ENCODE measurements at regions not wholly inside any gene's neighbourhood (a gene's known extent, or its start where the extent isn't known, plus 50 kb on each side); places are given as distances from the start of the nearest gene placed in this dataset.

DNA sequence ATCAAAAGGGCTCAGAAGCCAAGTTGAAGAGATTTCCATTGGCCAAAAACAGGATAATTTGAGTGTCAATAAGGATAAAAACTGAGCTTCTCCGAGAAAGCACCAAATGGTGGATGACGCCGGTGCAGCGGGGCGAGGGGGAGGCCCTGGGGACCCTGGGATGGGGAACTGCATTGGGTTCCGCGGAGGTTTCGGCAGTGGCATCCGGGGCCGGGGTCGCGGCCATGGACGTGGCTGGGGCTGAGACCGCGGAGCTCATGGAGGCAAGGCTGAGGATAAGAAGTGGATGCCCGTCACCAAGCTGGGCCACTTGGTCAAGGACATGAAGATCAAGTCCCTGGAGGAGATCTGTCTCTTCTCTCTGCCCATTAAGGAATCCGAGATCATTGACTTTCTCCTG, 97.2 kb downstream of the DMRTA2 start:
- no TSS peak for BruUV-seq (replicated peaks)
- Histone ChIP-seq H3K4me2 (ENCODE audit: insufficient read depth, low read length) (no peak overlapping the region), H4K20me1 (replicated peaks; ENCODE audit: control insufficient read depth, extremely low read depth, insufficient read depth, low read length) (no peaks in the 10 kb centered on the region), H3K9ac (replicated peaks; ENCODE audit: extremely low read depth, insufficient read depth, low read length) (no peak overlapping the region), H3K4me3 (replicated peaks in 1 of 3; ENCODE audit: insufficient read depth in 1 of 3, low read depth in 1 of 3, low read length in 3 of 3) (no peak overlapping the region), H3K27ac (ENCODE audit: insufficient read depth, low read depth, low read length) (no peak overlapping the region), H3K9me3 (replicated peaks; ENCODE audit: control insufficient read depth, insufficient read depth, low read length) (no peaks in the 10 kb centered on the region), H3K79me2 (ENCODE audit: control insufficient read depth, insufficient read depth, low read length) (no peaks in the 10 kb centered on the region), H3K4me1 (ENCODE audit: control insufficient read depth, extremely low read depth, insufficient read depth, low read length) (no peaks in the 10 kb centered on the region), H3K36me3 (ENCODE audit: control insufficient read depth in 2 of 2, extremely low read depth in 1 of 2, insufficient read depth in 2 of 2, low read length in 2 of 2) (no peaks in the 10 kb centered on the region), H3K27me3 (ENCODE audit: control insufficient read depth in 2 of 2, insufficient read depth in 2 of 2, low read length in 2 of 2) (peaks cover 0 to 3% of the 10 kb centered on the region in 2 experiments), H2AFZ (ENCODE audit: low read depth, low read length) (no peak overlapping the region), H3K9me1 (replicated peaks; ENCODE audit: control insufficient read depth, extremely low read depth, insufficient read depth, low read length) (no peaks in the 10 kb centered on the region)
- intact Hi-C loops (cut with micrococcal nuclease) (no loop called here), dilution Hi-C loops (cut with MboI; ENCODE audit: extremely low pct_ligation_motif_present, low sequenced_read_pairs) (no loop called here)
- FAIRE-seq (no peak), DNase-seq (ENCODE audit: low read depth, low spot score) (no peak)
- ChIA-PET CTCF (interaction anchor here (1.2 to 1.4 kb wide), 2 partner anchors 7 to 1649 kb away, joined by 3 to 6 read pairs; no protein-coding TSS in a partner anchor), POLR2A (no interaction called here)
- no peak for TF ChIP-seq POLR2AphosphoS5 (IDR thresholded peaks at IDR 0.05; ENCODE audit: insufficient read depth, low read depth, low read length)

DNA sequence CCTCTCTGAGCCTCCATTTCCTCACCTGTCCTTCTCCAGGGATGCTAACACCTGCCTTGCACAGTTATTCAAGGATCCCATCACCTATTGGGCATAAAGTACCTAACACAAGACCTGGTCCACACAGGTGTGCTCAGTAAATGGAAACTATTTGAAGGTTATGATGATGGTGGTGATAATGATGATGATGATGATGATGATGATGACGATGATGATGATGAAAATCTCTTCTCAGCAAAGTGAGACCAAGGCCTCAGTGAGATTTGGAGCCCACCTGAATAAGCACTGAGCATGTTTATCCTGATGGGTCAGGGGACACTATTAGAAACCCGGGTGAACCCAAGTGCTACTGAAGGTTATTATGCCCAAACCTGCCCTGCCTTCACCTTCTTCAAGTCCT, 100.7 kb downstream of the DMRTA2 start:
- H3K4me1 ChIP-seq (ENCODE audit: control insufficient read depth, extremely low read depth, insufficient read depth, low read length), result no peaks in the 10 kb centered on the region
- no peak overlapping the region for H2AFZ ChIP-seq (ENCODE audit: low read depth, low read length)
- dilution Hi-C loops (cut with MboI; ENCODE audit: extremely low pct_ligation_motif_present, low sequenced_read_pairs), result no loop called here
- no peaks in the 10 kb centered on the region for H4K20me1 ChIP-seq (replicated peaks; ENCODE audit: control insufficient read depth, extremely low read depth, insufficient read depth, low read length)
- TF ChIP-seq POLR2A (IDR thresholded peaks at IDR 0.05; ENCODE audit: low read depth, low read length) (no peak), GATA2 (IDR thresholded peaks at IDR 0.05; ENCODE audit: insufficient read depth, insufficient read length, low read depth, low read length) (no peak), FOS (IDR thresholded peaks at IDR 0.05; ENCODE audit: borderline replicate concordance, insufficient read depth, low read length) (no peak), JUN (IDR thresholded peaks at IDR 0.05; ENCODE audit: borderline replicate concordance, insufficient read depth, insufficient read length, low read depth) (no peak), EZH2 (IDR thresholded peaks at IDR 0.05; ENCODE audit: borderline replicate concordance, low read depth, low read length, severe bottlenecking) (no peak), CTCF (IDR thresholded peaks at IDR 0.05; ENCODE audit: extremely low read depth in 1 of 2, insufficient read depth in 1 of 2, low read depth in 1 of 2, low read length in 2 of 2) (no peak), POLR2AphosphoS5 (IDR thresholded peaks at IDR 0.05; ENCODE audit: insufficient read depth, low read depth, low read length) (no peak), MYC (IDR thresholded peaks at IDR 0.05; ENCODE audit: low read depth, low read length) (no peak)
- TF ChIP-seq, protein P1, sequence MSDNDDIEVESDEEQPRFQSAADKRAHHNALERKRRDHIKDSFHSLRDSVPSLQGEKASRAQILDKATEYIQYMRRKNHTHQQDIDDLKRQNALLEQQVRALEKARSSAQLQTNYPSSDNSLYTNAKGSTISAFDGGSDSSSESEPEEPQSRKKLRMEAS (IDR thresholded peaks at IDR 0.05; ENCODE audit: insufficient read depth, insufficient read length), result no peak
- no peaks in the 10 kb centered on the region for H3K27me3 ChIP-seq (ENCODE audit: control insufficient read depth in 2 of 2, insufficient read depth in 2 of 2, low read length in 2 of 2)
- no TSS peak for BruUV-seq (replicated peaks)
- H3K36me3 ChIP-seq (ENCODE audit: control insufficient read depth in 2 of 2, extremely low read depth in 1 of 2, insufficient read depth in 2 of 2, low read length in 2 of 2), result no peaks in the 10 kb centered on the region
- FAIRE-seq (no peak), DNase-seq (ENCODE audit: low read depth, low spot score) (no peak)
- H3K4me2 ChIP-seq (ENCODE audit: insufficient read depth, low read length), result no peak overlapping the region
- no peak overlapping the region for H3K27ac ChIP-seq (ENCODE audit: insufficient read depth, low read depth, low read length)
- intact Hi-C loops (cut with micrococcal nuclease), result no loop called here
- H3K9ac ChIP-seq (replicated peaks; ENCODE audit: extremely low read depth, insufficient read depth, low read length), result no peak overlapping the region
- no peaks in the 10 kb centered on the region for H3K79me2 ChIP-seq (ENCODE audit: control insufficient read depth, insufficient read depth, low read length)
- H3K9me3 ChIP-seq (replicated peaks; ENCODE audit: control insufficient read depth, insufficient read depth, low read length), result no peaks in the 10 kb centered on the region
- no peak overlapping the region for H3K4me3 ChIP-seq (replicated peaks in 1 of 3; ENCODE audit: insufficient read depth in 1 of 3, low read depth in 1 of 3, low read length in 3 of 3)
- no peaks in the 10 kb centered on the region for H3K9me1 ChIP-seq (replicated peaks; ENCODE audit: control insufficient read depth, extremely low read depth, insufficient read depth, low read length)
- ChIA-PET CTCF (interaction anchor here (1.2 kb wide), 1 partner anchor 11 kb away, joined by 6 read pairs; no protein-coding TSS in a partner anchor), POLR2A (no interaction called here)
